CD14-positive monocyte (primary cell): ENCODE measurements at regions not wholly inside any gene's neighbourhood (a gene's known extent, or its start where the extent isn't known, plus 50 kb on each side); places are given as distances from the start of the nearest gene placed in this dataset.
A peak's percentile ranks its signal among the peaks of the same experiment; 100 is the strongest.

ENCODE experiments used
- DNase-seq, 3 donors: peaks; one replicate each; pipeline ENCODE4 v3.0.0-alpha.2; 2011 to 2022
- H2AFZ ChIP-seq: 2 replicates; pipeline ENCODE4 v1.6.0; 2012; ENCODE audit warnings: mild to moderate bottlenecking, low read depth, low read length, inconsistent platforms; ENCODE audit not compliant: insufficient read depth, poor library complexity, severe bottlenecking
- H3K27ac ChIP-seq, 2 donors: 1 replicate in 1 of 2; 2 replicates in 1 of 2; pipeline ENCODE4 v1.5.1; 2012 to 2013; ENCODE audit warnings: low read length in 2 of 2, control low read depth in 1 of 2, inconsistent platforms in 1 of 2, low read depth in 1 of 2, mild to moderate bottlenecking in 1 of 2
- H3K27me3 ChIP-seq, 2 donors: one replicate each; pipeline versions ENCODE4 v1.6.0 to v1.6.1; 2011 to 2013; ENCODE audit warnings: low read length in 2 of 2; ENCODE audit not compliant: control insufficient read depth in 2 of 2, insufficient read depth in 2 of 2
- H3K36me3 ChIP-seq, 2 donors: replicated peaks in 1 of 2; 1 replicate in 1 of 2; 2 replicates in 1 of 2; pipeline versions ENCODE4 v1.5.1 to v1.6.1; 2012 to 2013; ENCODE audit warnings: low read length in 2 of 2, control low read depth in 1 of 2, inconsistent platforms in 1 of 2, mild to moderate bottlenecking in 1 of 2; ENCODE audit not compliant: insufficient read depth in 2 of 2, control insufficient read depth in 1 of 2
- H3K4me1 ChIP-seq, 2 donors: 1 replicate in 1 of 2; 2 replicates in 1 of 2; pipeline versions ENCODE4 v1.5.1 to v1.6.1; 2012 to 2013; ENCODE audit warnings: low read length in 2 of 2, control low read depth in 1 of 2, inconsistent platforms in 1 of 2, mild to moderate bottlenecking in 1 of 2, moderate library complexity in 1 of 2; ENCODE audit not compliant: insufficient read depth in 2 of 2, control insufficient read depth in 1 of 2
- H3K4me2 ChIP-seq: replicated peaks from 2 replicates; pipeline ENCODE3; 2012; ENCODE audit warnings: low read length, moderate library complexity, mild to moderate bottlenecking; ENCODE audit not compliant: poor library complexity, severe bottlenecking; ENCODE audit errors: extremely low read depth
- H3K4me3 ChIP-seq, 3 experiments: fragments of 200-600 bp in 1 of 3; sonication (generic) in 1 of 3; replicated peaks in 1 of 3; 1 replicate in 2 of 3; 2 replicates in 1 of 3; pipeline ENCODE4 v1.5.1; 2011 to 2013; ENCODE audit warnings: low read length in 3 of 3, mild to moderate bottlenecking in 3 of 3, control low read depth in 2 of 3, low read depth in 2 of 3, inconsistent platforms in 1 of 3, moderate library complexity in 1 of 3
- H3K79me2 ChIP-seq: 2 replicates; pipeline ENCODE4 v1.6.0; 2012; ENCODE audit warnings: mild to moderate bottlenecking, control low read depth, inconsistent platforms, low read length, moderate library complexity; ENCODE audit not compliant: insufficient read depth
- H3K9ac ChIP-seq: 2 replicates; pipeline ENCODE4 v1.6.0; 2017; ENCODE audit warnings: low read length, mild to moderate bottlenecking; ENCODE audit not compliant: insufficient read depth, poor library complexity, severe bottlenecking
- H3K9me3 ChIP-seq, 2 donors: replicated peaks in 1 of 2; 1 replicate in 1 of 2; 2 replicates in 1 of 2; pipeline versions ENCODE4 v1.5.1 to v1.6.1; 2012 to 2013; ENCODE audit warnings: low read length in 2 of 2, control low read depth in 1 of 2; ENCODE audit not compliant: control insufficient read depth in 1 of 2, insufficient read depth in 1 of 2
- H4K20me1 ChIP-seq: 2 replicates; pipeline ENCODE4 v1.6.0; 2012; ENCODE audit warnings: mild to moderate bottlenecking, low read length, control low read depth, moderate library complexity; ENCODE audit not compliant: insufficient read depth
- H3K27ac Mint-ChIP-seq, 7 donors: one replicate each; pipeline ENCODE4 v1.8.0; 2020; ENCODE audit warnings: mild to moderate bottlenecking in 7 of 7, mixed read lengths in 7 of 7, moderate library complexity in 6 of 7, inconsistent platforms in 2 of 7
- H3K27me3 Mint-ChIP-seq, 3 donors: one replicate each; pipeline ENCODE4 v1.8.0; 2021 to 2022; ENCODE audit warnings: low read depth in 3 of 3, mild to moderate bottlenecking in 3 of 3, mixed read lengths in 3 of 3, moderate library complexity in 3 of 3, inconsistent platforms in 1 of 3
- H3K36me3 Mint-ChIP-seq, 2 donors: one replicate each; pipeline ENCODE4 v1.8.0; 2020; ENCODE audit warnings: mixed read lengths in 2 of 2, inconsistent platforms in 1 of 2, mild to moderate bottlenecking in 1 of 2
- H3K4me1 Mint-ChIP-seq: one replicate; pipeline ENCODE4 v1.8.0; 2020; ENCODE audit warnings: mild to moderate bottlenecking, mixed read lengths
- H3K4me3 Mint-ChIP-seq, 2 donors: one replicate each; pipeline ENCODE4 v1.8.0; 2020; ENCODE audit warnings: mild to moderate bottlenecking in 2 of 2, mixed read lengths in 2 of 2, moderate library complexity in 1 of 2
- H3K9me3 Mint-ChIP-seq, 7 donors: one replicate each; pipeline ENCODE4 v1.8.0; 2020 to 2022; ENCODE audit warnings: mixed read lengths in 7 of 7, mild to moderate bottlenecking in 6 of 7, moderate library complexity in 6 of 7, inconsistent platforms in 2 of 7
- CTCF ChIP-seq: fragments of 200-600 bp; IDR thresholded peaks from one replicate; pipeline ENCODE4 v1.8.0; 2022; ENCODE audit warnings: antibody characterized with exemption, mild to moderate bottlenecking
- WGBS: methylation state at CpG from one replicate; pipeline ENCODE4 v1.1.5; 2013; ENCODE audit warnings: missing lambda C conversion rate; ENCODE audit not compliant: insufficient coverage; 5-methylcytosine and 5-hydroxymethylcytosine counted together
- intact Hi-C, 2 donors: fragments of 100-400 bp; cut with micrococcal nuclease; formaldehyde crosslinking; loops; one replicate each; pipeline versions ENCODE4 v1.15.0 to v1.15.1; 2023

- no peaks in the 10 kb centered on the region for H3K36me3 ChIP-seq
- H3K27me3 Mint-ChIP-seq = no peaks in the 10 kb centered on the region
- DNase-seq = no peak
- H3K4me1 Mint-ChIP-seq = no peaks in the 10 kb centered on the region
- no peaks in the 10 kb centered on the region for H4K20me1 ChIP-seq
- H3K9me3 Mint-ChIP-seq = peaks cover 4 to 19% (median 11%) of the 10 kb centered on the region in 7 donors
- no peak overlapping the region for H3K4me3 ChIP-seq
- no peaks in the 10 kb centered on the region for H3K9me3 ChIP-seq
- H3K4me2 ChIP-seq = no peak overlapping the region
- no peaks in the 10 kb centered on the region for H3K27me3 ChIP-seq
- no peaks in the 10 kb centered on the region for H3K79me2 ChIP-seq
- no peak overlapping the region for H3K4me3 Mint-ChIP-seq
- no peak overlapping the region for H3K27ac Mint-ChIP-seq
- 92% methylated on average over 2 of the region's 2 CpGs for WGBS
- H3K36me3 Mint-ChIP-seq = no peaks in the 10 kb centered on the region
- intact Hi-C loops = no loop called here
- no peak for TF ChIP-seq CTCF
- no peak overlapping the region for H3K9ac ChIP-seq
- H2AFZ ChIP-seq = no peak overlapping the region
- H3K27ac ChIP-seq = no peak overlapping the region
- no peaks in the 10 kb centered on the region for H3K4me1 ChIP-seq
Observed at GRCh38 chr11:128135451-128135850, 451.9 kb downstream of the ETS1 start.

- H3K4me2 ChIP-seq = no peak overlapping the region
- H4K20me1 ChIP-seq = no peaks in the 10 kb centered on the region
- Mint-ChIP-seq H3K27me3 (no peaks in the 10 kb centered on the region), H3K4me3 (no peak overlapping the region), H3K36me3 (no peaks in the 10 kb centered on the region), H3K9me3 (peaks cover 0 to 3% (median 0%) of the 10 kb centered on the region in 7 donors), H3K4me1 (no peaks in the 10 kb centered on the region), H3K27ac (peak overlapping the region in 1 of 7 donors; percentile 14)
- H3K36me3 ChIP-seq = no peaks in the 10 kb centered on the region
- H3K27me3 ChIP-seq = no peaks in the 10 kb centered on the region
- H3K4me3 ChIP-seq = no peak overlapping the region
- H3K9ac ChIP-seq = no peak overlapping the region
- no peak for DNase-seq
- no peak overlapping the region for H3K27ac ChIP-seq
- H3K4me1 ChIP-seq = no peaks in the 10 kb centered on the region
- no peak overlapping the region for H2AFZ ChIP-seq
- WGBS = no CpG with 5 or more reads among the region's 3 CpGs
- no peaks in the 10 kb centered on the region for H3K79me2 ChIP-seq
- TF ChIP-seq CTCF = no peak
- intact Hi-C loops = no loop called here
- no peaks in the 10 kb centered on the region for H3K9me3 ChIP-seq
Observed at GRCh38 chr11:128133501-128133900, 453.9 kb downstream of the ETS1 start.
